MM.1S (cell line): ENCODE measurements at regions not wholly inside any gene's neighbourhood (a gene's known extent, or its start where the extent isn't known, plus 50 kb on each side); places are given as distances from the start of the nearest gene placed in this dataset.

Experiments used
- EZH2 ChIP-seq: fragments of 300-600 bp; sonication (generic); optimal IDR thresholded peaks from 2 replicates; pipeline ENCODE3; 2017; ENCODE audit warnings: low read depth, mild to moderate bottlenecking, antibody characterized with exemption, low read length, mixed read lengths
- EZH2phosphoT487 ChIP-seq: fragments of 300-600 bp; sonication (generic); IDR thresholded peaks from 2 replicates; pipeline ENCODE4 v1.6.1; 2018; ENCODE audit warnings: antibody characterized with exemption, low read length
- TF ChIP-seq, protein P1 (sequence below): fragments of 300-600 bp; sonication (generic); IDR thresholded peaks from 2 replicates; pipeline ENCODE4 v1.5.1; 2016; ENCODE audit warnings: antibody characterized with exemption, low read length, mixed read lengths

DNA sequence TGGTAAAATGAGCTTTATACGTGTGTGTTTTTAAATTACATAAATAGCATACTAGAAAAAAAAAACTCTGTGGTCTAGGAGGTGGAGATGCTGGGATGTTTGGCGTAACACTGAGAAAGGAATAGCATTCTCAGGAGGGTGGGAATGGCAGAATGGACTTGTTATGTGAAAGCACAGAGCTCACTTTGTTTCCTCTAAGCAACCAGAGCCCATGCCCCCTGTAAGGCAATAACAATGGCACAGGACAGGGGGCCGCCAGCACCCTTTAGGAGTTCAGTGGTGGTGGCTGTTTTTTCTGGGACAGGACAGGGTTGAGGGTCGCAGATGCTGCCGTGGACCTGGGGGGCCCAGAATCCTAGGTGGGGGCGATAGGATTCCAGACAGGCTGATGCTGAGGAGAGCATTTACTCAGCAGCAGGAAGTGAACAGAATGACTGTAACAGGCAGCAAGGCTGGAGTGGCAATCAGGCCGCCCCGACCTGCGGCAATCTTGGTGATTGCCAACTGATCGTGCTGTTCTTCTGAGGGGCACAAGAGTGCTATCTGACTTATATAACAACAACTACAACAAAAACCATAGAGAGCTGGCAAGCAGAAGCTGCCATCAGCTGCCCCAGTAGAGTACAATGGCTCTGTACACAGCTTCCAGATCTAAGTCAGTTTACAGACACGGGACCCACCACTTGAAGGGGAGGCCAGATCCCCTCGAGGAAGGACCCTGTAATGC is 160.4 kb downstream of the UACA start:
- TF ChIP-seq, protein P1, sequence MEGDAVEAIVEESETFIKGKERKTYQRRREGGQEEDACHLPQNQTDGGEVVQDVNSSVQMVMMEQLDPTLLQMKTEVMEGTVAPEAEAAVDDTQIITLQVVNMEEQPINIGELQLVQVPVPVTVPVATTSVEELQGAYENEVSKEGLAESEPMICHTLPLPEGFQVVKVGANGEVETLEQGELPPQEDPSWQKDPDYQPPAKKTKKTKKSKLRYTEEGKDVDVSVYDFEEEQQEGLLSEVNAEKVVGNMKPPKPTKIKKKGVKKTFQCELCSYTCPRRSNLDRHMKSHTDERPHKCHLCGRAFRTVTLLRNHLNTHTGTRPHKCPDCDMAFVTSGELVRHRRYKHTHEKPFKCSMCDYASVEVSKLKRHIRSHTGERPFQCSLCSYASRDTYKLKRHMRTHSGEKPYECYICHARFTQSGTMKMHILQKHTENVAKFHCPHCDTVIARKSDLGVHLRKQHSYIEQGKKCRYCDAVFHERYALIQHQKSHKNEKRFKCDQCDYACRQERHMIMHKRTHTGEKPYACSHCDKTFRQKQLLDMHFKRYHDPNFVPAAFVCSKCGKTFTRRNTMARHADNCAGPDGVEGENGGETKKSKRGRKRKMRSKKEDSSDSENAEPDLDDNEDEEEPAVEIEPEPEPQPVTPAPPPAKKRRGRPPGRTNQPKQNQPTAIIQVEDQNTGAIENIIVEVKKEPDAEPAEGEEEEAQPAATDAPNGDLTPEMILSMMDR: no peak
- TF ChIP-seq EZH2: no peak
- TF ChIP-seq EZH2phosphoT487: no peak
